Middle frontal gyrus (tissue), 1 donor: ENCODE measurements at regions not wholly inside any gene's neighbourhood (a gene's known extent, or its start where the extent isn't known, plus 50 kb on each side); places are given as distances from the start of the nearest gene placed in this dataset.
"Not testable (repeated sequence)": the region's sequence is repeated elsewhere in the genome, so short reads cannot be mapped to it uniquely, and the experiment has no call there.

Experiments used
- DNase-seq: peaks from one replicate; pipeline ENCODE4 v3.0.0-alpha.2; 2015; ENCODE audit warnings: low spot score; ENCODE audit errors: extremely low spot score

- DNase-seq: no peak
These were observed 1073.9 kb downstream of the GRM8 start for GRCh38 chr7:126178865-126179264.

DNA sequence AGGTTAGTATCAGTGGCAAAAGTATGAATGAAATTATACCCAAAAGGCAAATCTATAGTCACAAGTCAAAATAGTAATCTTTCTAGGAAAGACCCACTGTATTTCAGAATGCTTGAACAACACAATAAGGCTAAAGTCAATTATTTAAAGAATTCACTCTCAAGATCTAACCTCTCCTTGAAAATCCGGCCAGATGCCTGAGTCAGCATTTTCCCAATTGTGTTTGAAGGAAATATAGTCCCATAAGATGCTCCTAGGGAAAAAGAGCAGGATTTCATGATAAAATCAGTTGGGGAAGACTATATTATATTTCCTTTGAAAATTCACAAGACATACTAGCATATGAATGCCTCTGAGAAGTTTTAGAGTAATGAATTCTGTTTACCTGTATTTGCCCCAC is 1075.0 kb downstream of the GRM8 start:
- DNase-seq: no peak

- no peak for DNase-seq
These were observed 1086.1 kb downstream of the GRM8 start for GRCh38 chr7:126166645-126167044.

- DNase-seq: no peak
These were observed 1089.1 kb downstream of the GRM8 start for GRCh38 chr7:126163647-126164046.

DNA sequence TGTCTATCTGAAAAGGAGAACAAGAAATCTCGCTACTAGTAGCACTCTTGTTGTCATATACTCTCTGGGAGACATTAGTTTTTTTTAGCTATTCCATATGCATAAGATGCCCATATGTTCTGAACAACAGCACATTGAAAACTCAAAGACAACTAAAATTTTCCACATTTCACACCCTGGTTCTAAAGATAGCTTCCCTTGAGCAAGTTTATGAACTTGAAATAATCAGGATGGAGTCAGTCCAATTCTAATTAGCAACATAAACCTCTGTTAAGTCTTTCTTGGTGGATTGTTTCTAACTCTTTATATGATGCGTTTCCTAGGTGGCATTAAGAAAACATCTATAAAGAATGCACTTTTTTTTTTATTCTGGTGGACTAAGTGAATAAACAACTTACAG is 1095.3 kb downstream of the GRM8 start:
- DNase-seq: peak; percentile 58

DNA sequence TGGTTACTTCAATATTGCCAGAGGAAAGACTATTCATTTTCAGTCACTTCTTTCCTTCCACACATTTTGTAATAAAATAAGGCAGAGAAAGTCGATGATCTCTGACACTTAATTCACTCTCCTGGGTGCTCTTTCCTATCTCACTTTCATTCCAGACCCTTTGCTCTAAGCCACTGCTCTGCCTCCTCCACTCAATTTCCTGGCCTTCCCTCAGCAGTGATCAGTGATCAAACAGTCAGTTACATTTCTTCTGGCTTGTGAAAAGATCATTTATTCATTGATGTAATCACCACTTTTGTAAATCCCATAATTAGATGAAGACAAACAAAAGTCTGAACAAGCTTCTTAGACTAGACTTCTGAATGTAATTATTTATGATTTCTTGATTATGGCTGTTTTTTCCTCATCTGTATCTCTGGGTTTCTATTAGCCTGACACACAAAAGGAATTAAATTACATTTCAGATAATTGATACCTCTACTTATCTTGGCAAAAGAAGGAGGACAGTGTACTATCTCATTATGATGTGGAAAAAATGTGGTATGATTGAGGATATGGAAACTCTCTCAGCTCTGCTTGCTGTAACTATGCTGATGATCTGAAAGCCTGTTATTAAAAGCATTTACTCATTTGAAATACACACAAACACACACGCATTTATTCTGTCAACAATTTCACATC is 1102.3 kb downstream of the GRM8 start:
- DNase-seq: no peak

DNA sequence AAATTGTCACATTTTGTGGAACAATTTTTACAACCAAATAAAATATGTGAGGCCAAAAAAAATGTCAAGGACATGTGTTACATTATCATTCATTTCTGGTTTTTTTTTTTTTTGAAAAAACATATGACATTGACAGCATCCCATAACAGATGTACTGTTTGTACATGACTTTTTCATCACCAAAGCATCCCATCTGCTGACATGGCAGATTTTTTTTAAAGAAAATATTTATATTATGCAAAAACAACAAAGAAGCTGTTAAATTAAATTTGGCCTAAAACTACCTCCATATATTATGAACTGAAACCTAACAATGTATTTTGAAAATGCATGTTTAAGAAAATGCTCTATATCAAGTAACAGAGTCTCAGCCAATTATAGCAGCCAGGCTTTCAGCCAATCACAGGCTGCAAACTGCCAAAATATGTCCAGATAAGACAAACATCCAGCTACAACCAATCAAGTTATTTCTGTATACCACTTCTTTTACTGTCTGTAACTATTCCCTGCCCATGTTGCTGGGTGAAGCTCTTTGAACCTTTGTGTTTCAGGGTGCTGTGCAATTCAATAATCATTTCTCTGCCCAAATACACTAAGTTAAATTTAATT is 1111.8 kb downstream of the GRM8 start:
- DNase-seq: no peak

DNA sequence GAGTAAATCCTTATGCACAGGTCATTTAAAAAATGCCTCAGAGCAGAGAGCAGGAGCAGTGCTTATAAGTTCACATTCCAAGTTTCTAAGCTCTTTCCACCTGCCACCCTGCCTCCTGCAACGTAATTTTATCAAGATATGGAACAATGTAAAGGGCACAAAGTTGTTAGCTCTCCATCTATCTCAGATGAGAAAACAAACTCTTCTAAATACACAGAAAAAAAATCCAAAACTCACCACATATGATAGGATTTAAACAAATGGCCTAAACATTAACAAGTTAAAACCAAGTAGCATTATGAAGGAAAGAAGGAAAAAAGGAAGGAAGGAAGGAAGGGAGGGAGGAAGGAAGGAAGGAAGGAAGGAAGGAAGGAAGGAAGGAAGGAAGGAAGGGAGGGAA is 1132.8 kb downstream of the GRM8 start:
- no peak for DNase-seq

GRCh38 chr7:126103582-126103981 is 1149.2 kb downstream of the GRM8 start:
- no peak for DNase-seq

DNA sequence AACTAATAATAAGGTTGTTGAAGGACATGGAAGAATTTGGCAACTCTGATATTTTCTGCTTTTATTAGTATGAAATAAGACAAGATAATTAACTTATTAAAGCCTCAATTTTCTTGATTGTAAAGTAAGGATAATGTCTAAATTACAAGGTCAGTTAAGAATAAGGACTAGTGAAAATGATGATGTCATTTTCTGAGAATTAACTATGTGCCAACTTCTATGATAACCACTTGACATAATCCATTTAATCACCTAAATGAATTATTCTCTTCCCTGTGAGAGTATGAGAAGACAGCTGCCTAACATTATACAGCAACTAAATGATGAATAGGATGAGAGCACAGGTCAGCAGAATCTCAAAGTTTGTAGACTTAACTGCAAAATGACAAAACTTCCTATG is 1153.4 kb upstream of the POT1 start:
- DNase-seq: no peak

GRCh38 chr7:126079581-126079980 is 1150.0 kb upstream of the POT1 start:
- DNase-seq: no peak

DNA sequence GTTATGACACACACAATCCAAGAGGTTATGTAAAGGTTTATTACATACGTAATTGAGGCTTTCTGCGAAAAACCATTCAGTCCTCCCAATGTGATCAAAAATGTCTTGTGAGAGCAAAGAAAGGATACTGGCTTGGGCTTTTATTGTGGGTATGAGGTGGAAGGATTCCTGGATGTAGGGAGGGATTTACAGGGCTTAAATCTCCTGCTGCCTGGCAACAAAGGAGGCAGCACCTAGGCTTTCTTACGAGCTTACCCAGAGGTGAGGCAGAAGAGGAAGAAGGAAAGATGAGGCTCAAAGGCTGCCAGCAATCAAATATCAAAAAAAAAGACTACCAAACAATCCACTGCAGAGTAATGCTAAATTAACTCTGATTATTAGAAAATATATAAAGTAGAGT is 1149.5 kb upstream of the POT1 start:
- no peak for DNase-seq

DNA sequence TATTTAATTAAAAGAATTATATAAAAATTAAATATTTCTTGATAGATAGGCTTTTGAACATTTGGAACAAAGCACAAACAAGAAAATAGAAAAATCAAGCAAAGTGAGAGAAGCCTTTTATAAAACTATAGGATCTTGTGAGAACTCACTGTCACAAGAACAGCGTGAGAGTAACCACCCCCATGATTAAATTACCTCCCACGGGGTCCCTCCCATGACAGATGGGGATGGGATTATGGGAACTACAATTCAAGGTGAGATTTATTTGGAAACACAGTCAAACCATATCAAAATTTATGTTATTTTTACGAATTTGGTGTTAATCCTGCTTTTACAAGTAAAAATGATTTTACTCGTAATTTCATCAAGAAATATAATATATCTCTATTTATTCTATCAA is 1136.1 kb upstream of the POT1 start:
- no peak for DNase-seq

GRCh38 chr7:126057979-126058378 is 1128.4 kb upstream of the POT1 start:
- DNase-seq: no peak

GRCh38 chr7:126056613-126057012 is 1127.0 kb upstream of the POT1 start:
- not testable (repeated sequence) for DNase-seq

DNA sequence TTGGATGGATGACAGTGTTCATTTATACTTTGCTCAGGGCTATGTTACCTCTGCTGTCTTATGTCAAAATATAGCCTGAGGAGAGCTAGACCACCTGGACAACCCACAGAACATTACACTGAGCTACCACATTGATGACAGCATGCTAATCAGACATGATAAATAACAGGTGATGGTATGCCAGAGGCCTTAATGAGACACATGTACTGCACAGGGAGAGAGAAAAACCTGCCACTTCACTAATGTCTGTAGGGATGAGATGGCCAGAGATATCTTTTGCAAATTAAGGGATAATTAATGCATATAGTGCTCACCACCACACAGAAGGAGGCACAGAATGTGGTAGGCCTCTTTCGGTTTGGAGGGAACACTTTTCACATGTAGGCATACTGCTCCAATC is 1122.6 kb upstream of the POT1 start:
- no peak for DNase-seq

DNA sequence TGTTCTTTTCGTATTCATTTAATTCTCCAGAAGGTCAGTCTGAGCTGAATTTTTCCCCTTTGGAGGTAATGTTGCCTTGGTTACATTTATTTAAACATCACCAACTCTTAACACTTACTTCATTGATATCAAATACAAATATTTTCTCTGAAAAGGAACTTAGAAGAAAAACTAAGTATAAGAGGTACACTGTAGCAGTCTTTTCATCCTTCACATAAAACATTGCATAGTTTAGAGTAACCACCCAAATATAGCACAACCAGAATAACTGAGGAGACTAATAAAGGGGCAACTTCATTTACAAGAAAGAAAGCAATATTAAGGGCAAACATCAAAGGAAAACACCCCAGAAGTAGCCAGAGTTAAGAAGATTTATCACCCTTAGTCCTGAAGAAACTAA is 1115.0 kb upstream of the POT1 start:
- no peak for DNase-seq

DNA sequence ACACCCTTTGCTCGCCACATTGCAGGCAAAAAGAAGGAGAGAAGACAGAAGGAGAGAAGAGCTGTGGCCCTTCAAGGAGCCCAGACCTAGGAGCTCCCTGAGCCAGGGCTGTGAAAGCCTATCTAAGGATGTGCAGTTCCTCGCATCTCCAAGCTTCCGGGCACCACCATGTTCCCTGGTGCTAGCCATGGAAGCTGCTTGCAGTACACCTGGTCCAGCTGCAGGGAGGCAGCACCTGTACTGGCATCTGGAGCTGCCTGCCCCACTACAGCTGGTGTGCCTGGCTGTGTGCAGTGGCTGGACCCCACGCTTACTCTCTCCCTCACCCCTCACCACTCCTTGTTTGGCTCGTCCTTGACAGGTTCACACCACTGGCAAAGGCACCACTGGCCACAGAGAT is 1111.8 kb upstream of the POT1 start:
- DNase-seq: no peak

DNA sequence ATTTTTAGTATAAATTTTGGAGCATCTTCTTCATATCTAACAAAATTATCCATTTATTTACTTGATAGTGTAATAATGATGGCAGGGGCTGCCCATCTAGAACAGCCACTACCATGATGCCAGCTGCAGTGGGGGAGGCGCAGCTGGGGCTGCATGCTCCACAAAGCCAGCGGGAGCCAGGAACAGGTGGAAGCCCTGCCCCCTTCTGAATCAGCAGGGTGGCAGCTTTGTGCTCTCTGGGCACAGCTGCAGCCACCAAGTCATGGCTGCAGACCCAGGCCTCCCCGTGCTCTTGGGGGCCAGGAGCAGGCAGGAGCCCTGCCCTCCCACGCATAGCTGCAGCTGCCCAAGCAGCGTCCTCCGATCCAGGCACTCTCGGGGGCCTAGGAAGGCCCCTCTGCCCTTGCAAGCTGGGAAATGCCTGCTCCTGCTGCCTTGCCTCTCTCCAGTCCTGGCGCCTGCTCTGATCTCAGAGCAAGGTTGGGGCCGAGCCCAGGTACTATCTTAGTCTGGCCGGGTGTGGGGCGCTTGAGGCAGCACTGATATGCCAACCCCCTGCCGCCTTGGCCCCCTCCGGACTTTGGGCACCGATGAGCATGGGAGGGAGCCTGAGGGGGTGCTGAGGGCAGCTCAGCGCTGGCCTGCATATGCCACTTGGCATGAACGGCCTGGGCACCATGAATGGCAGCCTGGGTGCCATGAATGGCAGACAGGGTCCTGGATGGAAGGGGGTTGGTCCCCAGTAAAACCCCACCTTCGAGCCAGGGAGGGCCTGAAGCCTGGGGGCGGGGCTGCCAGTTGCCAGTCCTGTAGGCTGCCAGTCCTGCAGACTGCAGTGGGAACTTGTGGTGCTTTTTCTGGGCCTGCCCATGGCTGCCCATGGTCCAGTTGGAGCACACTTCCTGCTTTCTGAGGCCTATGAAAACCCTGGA is 1110.8 kb upstream of the POT1 start:
- DNase-seq: no peak

GRCh38 chr7:126026421-126027088 is 1096.9 kb upstream of the POT1 start:
- no peak for DNase-seq

DNA sequence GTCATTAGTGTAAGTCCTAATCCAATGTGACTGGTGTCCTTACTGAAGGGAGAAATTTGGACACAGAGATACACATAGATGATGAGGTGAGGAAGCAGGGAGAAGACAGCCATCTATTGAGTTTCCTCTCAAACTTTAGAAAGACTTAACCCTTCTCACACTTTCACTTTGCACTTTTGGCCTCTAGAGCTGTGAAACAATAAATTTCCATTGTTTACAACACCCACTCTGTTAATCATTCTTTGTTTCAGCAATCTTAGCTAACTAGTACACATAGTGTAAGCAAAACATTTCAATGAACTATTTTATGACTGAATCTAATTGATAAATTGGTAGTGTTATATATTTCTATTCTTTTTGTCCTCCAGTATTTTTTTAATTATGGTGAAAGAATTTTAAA is 1092.8 kb upstream of the POT1 start:
- DNase-seq: no peak

- no peak for DNase-seq
These were observed 1087.1 kb upstream of the POT1 start for GRCh38 chr7:126016722-126017121.
